ENCODE measurements at regions not wholly inside any gene's neighbourhood (a gene's known extent, or its start where the extent isn't known, plus 50 kb on each side); places are given as distances from the start of the nearest gene placed in this dataset.

GRCh38 chr14:38837343-38838048 is 265.5 kb downstream of the SEC23A start:
- no peak for ATAC-seq
- TF ChIP-seq ZNF565 (CRISPR knock-in tag; conservative IDR thresholded peaks at IDR 0.05; ENCODE audit: low read depth): no peak

GRCh38 chr14:38836539-38836938 is 266.5 kb downstream of the SEC23A start:
- no peak for TF ChIP-seq ZFP30 (CRISPR knock-in tag; IDR thresholded peaks at IDR 0.05)
- no peak for TF ChIP-seq ZNF70 (CRISPR knock-in tag; IDR thresholded peaks at IDR 0.05)
- no peak for TF ChIP-seq BACH2 (CRISPR knock-in tag; IDR thresholded peaks at IDR 0.05; ENCODE audit: borderline replicate concordance)
- no peak for TF ChIP-seq RARB (CRISPR knock-in tag; IDR thresholded peaks at IDR 0.05)
- no peak for TF ChIP-seq ZNF8 (CRISPR knock-in tag; IDR thresholded peaks at IDR 0.05)
- no peak for TF ChIP-seq ZC3H10 (CRISPR knock-in tag; IDR thresholded peaks at IDR 0.05)
- TF ChIP-seq ZNF565 (CRISPR knock-in tag; conservative IDR thresholded peaks at IDR 0.05; ENCODE audit: low read depth): no peak
- no peak for TF ChIP-seq CSRNP3 (CRISPR knock-in tag; IDR thresholded peaks at IDR 0.05)
- no peak for TF ChIP-seq OSR1 (CRISPR knock-in tag; IDR thresholded peaks at IDR 0.05)
- no peak for ATAC-seq

- TF ChIP-seq ZNF8 (CRISPR knock-in tag; IDR thresholded peaks at IDR 0.05): no peak
- no peak for TF ChIP-seq PPARA (CRISPR knock-in tag; IDR thresholded peaks at IDR 0.05; ENCODE audit: borderline replicate concordance)
- TF ChIP-seq CSRNP3 (CRISPR knock-in tag; IDR thresholded peaks at IDR 0.05): no peak
- no peak for TF ChIP-seq ZFP3 (CRISPR knock-in tag; IDR thresholded peaks at IDR 0.05)
- TF ChIP-seq ARNTL (CRISPR knock-in tag; IDR thresholded peaks at IDR 0.05; ENCODE audit: borderline replicate concordance, low read depth): no peak
- ATAC-seq: no peak
Observed at GRCh38 chr14:38835874-38836273, 267.2 kb downstream of the SEC23A start.

- no peak for ATAC-seq
- no peak for TF ChIP-seq GLIS3 (CRISPR knock-in tag; IDR thresholded peaks at IDR 0.05)
- no peak for TF ChIP-seq OSR1 (CRISPR knock-in tag; IDR thresholded peaks at IDR 0.05)
Observed at GRCh38 chr14:38828183-38828827, 274.7 kb downstream of the SEC23A start.

GRCh38 chr14:38824706-38825105 is 278.3 kb downstream of the SEC23A start:
- no peak for ATAC-seq
- no peak for TF ChIP-seq TSHZ2 (CRISPR knock-in tag; IDR thresholded peaks at IDR 0.05)
- no peak for TF ChIP-seq CSRNP3 (CRISPR knock-in tag; IDR thresholded peaks at IDR 0.05)
- no peak for TF ChIP-seq ARNTL (CRISPR knock-in tag; IDR thresholded peaks at IDR 0.05; ENCODE audit: borderline replicate concordance, low read depth)
- no peak for TF ChIP-seq ZNF565 (CRISPR knock-in tag; conservative IDR thresholded peaks at IDR 0.05; ENCODE audit: low read depth)
- TF ChIP-seq CSDC2 (CRISPR knock-in tag; IDR thresholded peaks at IDR 0.05): no peak
- no peak for TF ChIP-seq TCF4 (CRISPR knock-in tag; IDR thresholded peaks at IDR 0.05; ENCODE audit: borderline replicate concordance)
- TF ChIP-seq ZFP30 (CRISPR knock-in tag; IDR thresholded peaks at IDR 0.05): no peak

Measured in SK-N-SH treated with all-trans-retinoic acid at 6 μM for 48 hours (cell line).